Prostate gland (tissue), 2 donors: ENCODE measurements at regions not wholly inside any gene's neighbourhood (a gene's known extent, or its start where the extent isn't known, plus 50 kb on each side); places are given as distances from the start of the nearest gene placed in this dataset.

Experiments used
- CTCF ChIP-seq, 4 experiments: fragments of 200-600 bp in 2 of 4; fragments of 450-650 bp in 2 of 4; sonication (generic) in 2 of 4; IDR thresholded peaks; 1 replicate in 3 of 4; 2 replicates in 1 of 4; pipeline ENCODE4 v1.5.1; 2016 to 2019; ENCODE audit warnings: antibody characterized with exemption in 4 of 4, mild to moderate bottlenecking in 2 of 4, moderate library complexity in 2 of 4
- POLR2A ChIP-seq: fragments of 450-650 bp; IDR thresholded peaks from one replicate; pipeline ENCODE4 v1.6.1; 2016; ENCODE audit warnings: antibody characterized with exemption, mild to moderate bottlenecking

- no peak for TF ChIP-seq CTCF (IDR thresholded peaks at IDR 0.05)
- TF ChIP-seq POLR2A, result no peak
Measured at GRCh38 chr7:128164955-128165670, 76.0 kb upstream of the LEP start.
